ENCODE measurements at regions not wholly inside any gene's neighbourhood (a gene's known extent, or its start where the extent isn't known, plus 50 kb on each side); places are given as distances from the start of the nearest gene placed in this dataset.
"Not testable (repeated sequence)": the region's sequence is repeated elsewhere in the genome, so short reads cannot be mapped to it uniquely, and the experiment has no call there.

- no peak for FAIRE-seq
Measured at GRCh38 chr3:182143903-182144302, 432.2 kb downstream of the SOX2 start.

- no peak for FAIRE-seq
Measured at GRCh38 chr3:182148360-182148759, 436.6 kb downstream of the SOX2 start.

- no peak for FAIRE-seq
Measured at GRCh38 chr3:182149594-182149993, 437.9 kb downstream of the SOX2 start.

GRCh38 chr3:182156326-182156725 is 444.6 kb downstream of the SOX2 start:
- not testable (repeated sequence) for FAIRE-seq

GRCh38 chr3:182165234-182165633 is 453.5 kb downstream of the SOX2 start:
- FAIRE-seq = no peak

- FAIRE-seq = no peak
Measured at GRCh38 chr3:182172534-182172933, 460.8 kb downstream of the SOX2 start.

- no peak for FAIRE-seq
Measured at GRCh38 chr3:182178488-182179200, 466.9 kb downstream of the SOX2 start.

GRCh38 chr3:182179631-182180030 is 467.9 kb downstream of the SOX2 start:
- no peak for FAIRE-seq

- FAIRE-seq = no peak
Measured at GRCh38 chr3:182180654-182181385, 469.1 kb downstream of the SOX2 start.

GRCh38 chr3:182182531-182182968 is 470.8 kb downstream of the SOX2 start:
- no peak for FAIRE-seq

GRCh38 chr3:182183716-182184430 is 472.1 kb downstream of the SOX2 start:
- no peak for FAIRE-seq

GRCh38 chr3:182185313-182185712 is 473.6 kb downstream of the SOX2 start:
- no peak for FAIRE-seq

GRCh38 chr3:182190056-182190455 is 478.3 kb downstream of the SOX2 start:
- no peak for FAIRE-seq

GRCh38 chr3:182198345-182198744 is 486.6 kb downstream of the SOX2 start:
- FAIRE-seq = no peak

GRCh38 chr3:182201456-182202168 is 489.9 kb downstream of the SOX2 start:
- FAIRE-seq = no peak

GRCh38 chr3:182212479-182213076 is 500.9 kb downstream of the SOX2 start:
- no peak for FAIRE-seq

GRCh38 chr3:182214416-182214815 is 502.7 kb downstream of the SOX2 start:
- FAIRE-seq = no peak

GRCh38 chr3:182215881-182216280 is 504.2 kb downstream of the SOX2 start:
- FAIRE-seq = no peak

- FAIRE-seq = no peak
Measured at GRCh38 chr3:182216311-182216970, 504.7 kb downstream of the SOX2 start.

GRCh38 chr3:182220013-182220412 is 508.3 kb downstream of the SOX2 start:
- no peak for FAIRE-seq

- no peak for FAIRE-seq
Measured at GRCh38 chr3:182220471-182220870, 508.7 kb downstream of the SOX2 start.

- no peak for FAIRE-seq
Measured at GRCh38 chr3:182226995-182227394, 515.3 kb downstream of the SOX2 start.
